ENCODE measurements at regions not wholly inside any gene's neighbourhood (a gene's known extent, or its start where the extent isn't known, plus 50 kb on each side); places are given as distances from the start of the nearest gene placed in this dataset.
"Not testable (repeated sequence)": the region's sequence is repeated elsewhere in the genome, so short reads cannot be mapped to it uniquely, and the experiment has no call there.

DNA sequence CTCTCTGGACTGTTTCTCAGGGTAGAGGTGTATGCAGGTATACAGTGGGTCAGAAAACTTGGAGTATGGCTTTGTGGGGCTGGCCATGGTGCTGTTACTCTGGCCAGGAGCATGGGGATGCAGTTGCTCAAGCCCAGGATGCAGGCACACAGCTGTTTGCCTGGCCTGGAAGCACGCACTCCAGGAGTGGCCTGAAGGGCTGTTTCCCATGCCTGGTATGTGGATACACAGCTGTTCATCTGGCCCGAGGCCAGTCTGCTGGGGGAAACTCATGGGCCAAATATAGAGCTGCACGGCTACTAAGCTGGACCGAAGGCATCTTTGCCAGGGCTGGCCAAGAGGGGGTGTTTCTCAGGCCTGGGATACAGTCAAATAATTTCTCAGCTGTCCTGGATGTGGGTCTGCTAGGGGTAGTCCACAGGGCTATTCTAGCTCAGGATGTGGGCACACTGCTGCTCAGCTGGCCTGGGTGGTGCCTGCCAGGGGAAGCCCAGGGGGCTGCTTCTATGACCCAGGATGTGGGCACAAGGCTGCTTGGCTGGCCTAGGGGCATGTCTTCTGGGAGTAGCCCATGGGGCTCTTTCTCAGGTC is 104.1 kb downstream of the THSD1 start:
- TF ChIP-seq EZH2 (optimal IDR thresholded peaks at IDR 0.05; ENCODE audit: low read depth, low read length); EZH2phosphoT487 (IDR thresholded peaks at IDR 0.05; ENCODE audit: low read length): not testable (repeated sequence)
- TF ChIP-seq, protein P1, sequence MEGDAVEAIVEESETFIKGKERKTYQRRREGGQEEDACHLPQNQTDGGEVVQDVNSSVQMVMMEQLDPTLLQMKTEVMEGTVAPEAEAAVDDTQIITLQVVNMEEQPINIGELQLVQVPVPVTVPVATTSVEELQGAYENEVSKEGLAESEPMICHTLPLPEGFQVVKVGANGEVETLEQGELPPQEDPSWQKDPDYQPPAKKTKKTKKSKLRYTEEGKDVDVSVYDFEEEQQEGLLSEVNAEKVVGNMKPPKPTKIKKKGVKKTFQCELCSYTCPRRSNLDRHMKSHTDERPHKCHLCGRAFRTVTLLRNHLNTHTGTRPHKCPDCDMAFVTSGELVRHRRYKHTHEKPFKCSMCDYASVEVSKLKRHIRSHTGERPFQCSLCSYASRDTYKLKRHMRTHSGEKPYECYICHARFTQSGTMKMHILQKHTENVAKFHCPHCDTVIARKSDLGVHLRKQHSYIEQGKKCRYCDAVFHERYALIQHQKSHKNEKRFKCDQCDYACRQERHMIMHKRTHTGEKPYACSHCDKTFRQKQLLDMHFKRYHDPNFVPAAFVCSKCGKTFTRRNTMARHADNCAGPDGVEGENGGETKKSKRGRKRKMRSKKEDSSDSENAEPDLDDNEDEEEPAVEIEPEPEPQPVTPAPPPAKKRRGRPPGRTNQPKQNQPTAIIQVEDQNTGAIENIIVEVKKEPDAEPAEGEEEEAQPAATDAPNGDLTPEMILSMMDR (IDR thresholded peaks at IDR 0.05; ENCODE audit: low read length), result not testable (repeated sequence)
